ENCODE measurements at regions not wholly inside any gene's neighbourhood (a gene's known extent, or its start where the extent isn't known, plus 50 kb on each side); places are given as distances from the start of the nearest gene placed in this dataset.

DNA sequence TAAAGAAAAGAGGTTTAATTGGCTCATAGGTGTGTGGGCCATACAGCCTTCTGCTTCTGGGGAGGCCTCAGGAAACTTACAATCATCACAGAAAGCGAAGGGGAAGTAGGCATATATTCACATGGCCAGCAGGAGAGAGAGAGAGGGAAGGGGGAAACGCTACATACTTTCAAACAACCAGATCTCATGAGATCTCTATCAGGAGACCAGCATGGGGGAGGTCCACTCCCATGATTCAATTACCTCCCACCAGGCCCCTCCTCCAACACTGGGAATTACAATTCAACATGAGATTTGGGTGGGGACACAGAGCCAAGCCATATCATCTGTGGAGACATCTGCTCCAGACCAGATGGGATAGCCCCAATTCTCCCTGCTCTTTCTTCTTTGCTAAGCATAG, 866.0 kb downstream of the BRD1 start:
- TF ChIP-seq, protein P1, sequence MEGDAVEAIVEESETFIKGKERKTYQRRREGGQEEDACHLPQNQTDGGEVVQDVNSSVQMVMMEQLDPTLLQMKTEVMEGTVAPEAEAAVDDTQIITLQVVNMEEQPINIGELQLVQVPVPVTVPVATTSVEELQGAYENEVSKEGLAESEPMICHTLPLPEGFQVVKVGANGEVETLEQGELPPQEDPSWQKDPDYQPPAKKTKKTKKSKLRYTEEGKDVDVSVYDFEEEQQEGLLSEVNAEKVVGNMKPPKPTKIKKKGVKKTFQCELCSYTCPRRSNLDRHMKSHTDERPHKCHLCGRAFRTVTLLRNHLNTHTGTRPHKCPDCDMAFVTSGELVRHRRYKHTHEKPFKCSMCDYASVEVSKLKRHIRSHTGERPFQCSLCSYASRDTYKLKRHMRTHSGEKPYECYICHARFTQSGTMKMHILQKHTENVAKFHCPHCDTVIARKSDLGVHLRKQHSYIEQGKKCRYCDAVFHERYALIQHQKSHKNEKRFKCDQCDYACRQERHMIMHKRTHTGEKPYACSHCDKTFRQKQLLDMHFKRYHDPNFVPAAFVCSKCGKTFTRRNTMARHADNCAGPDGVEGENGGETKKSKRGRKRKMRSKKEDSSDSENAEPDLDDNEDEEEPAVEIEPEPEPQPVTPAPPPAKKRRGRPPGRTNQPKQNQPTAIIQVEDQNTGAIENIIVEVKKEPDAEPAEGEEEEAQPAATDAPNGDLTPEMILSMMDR (IDR thresholded peaks at IDR 0.05; ENCODE audit: low read length) = no peak
- TF ChIP-seq EZH2 (optimal IDR thresholded peaks at IDR 0.05; ENCODE audit: low read depth, low read length) = no peak
- TF ChIP-seq EZH2phosphoT487 (IDR thresholded peaks at IDR 0.05; ENCODE audit: low read length) = no peak

All from MM.1S (cell line).